IPS-NIHi11 (cell line): ENCODE measurements at regions not wholly inside any gene's neighbourhood (a gene's known extent, or its start where the extent isn't known, plus 50 kb on each side); places are given as distances from the start of the nearest gene placed in this dataset.

Source experiments
- DNase-seq: peaks from one replicate; pipeline ENCODE4 v3.0.0; 2012; ENCODE audit warnings: mixed read lengths, low spot score

DNA sequence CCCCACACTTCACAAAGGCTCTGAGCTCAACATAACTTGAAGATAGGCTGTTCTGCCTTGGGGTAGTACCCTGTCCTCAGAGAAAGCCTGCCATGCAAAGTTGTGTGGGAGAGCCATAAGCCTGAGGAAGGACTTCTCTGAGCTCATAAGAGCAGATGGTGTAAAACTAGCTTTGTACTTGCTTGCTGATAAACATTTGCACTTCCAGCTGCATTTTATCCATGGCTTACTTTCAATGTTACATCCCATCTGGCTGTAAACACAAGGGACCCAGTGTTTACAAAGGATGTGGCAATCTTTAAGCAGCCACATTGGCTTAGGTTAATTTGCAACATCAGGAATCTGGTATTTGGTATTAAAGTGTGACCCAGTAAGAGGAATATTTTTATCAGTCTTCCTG lies 258.1 kb downstream of the IPO8 start:
- DNase-seq = no peak

- DNase-seq = no peak
Measured at GRCh38 chr12:30437044-30437443, 258.6 kb downstream of the IPO8 start.

DNA sequence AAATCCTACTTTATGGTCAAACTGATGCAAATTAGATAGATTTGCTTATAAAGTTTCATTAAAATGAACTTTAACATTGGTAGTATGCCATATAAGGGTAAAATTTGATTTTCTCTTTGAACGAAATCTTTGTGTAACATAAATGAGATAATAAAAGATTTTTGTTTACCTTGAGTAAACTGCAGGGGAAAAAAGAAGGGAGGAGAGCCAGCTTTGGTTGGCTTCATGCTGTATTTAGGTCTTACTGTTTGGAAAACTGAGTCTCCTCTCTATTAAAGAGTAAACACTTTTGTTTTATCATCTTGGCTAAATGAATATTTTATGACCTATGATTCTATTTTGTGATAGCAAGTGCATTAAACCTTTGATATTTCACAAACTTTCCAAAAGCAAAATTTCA lies 267.6 kb downstream of the IPO8 start:
- no peak for DNase-seq

- DNase-seq = no peak
Measured at GRCh38 chr12:30427555-30427954, 268.1 kb downstream of the IPO8 start.

- no peak for DNase-seq
Measured at GRCh38 chr12:30425445-30425844, 270.2 kb downstream of the IPO8 start.

GRCh38 chr12:30423330-30423729 lies 272.3 kb downstream of the IPO8 start:
- no peak for DNase-seq

GRCh38 chr12:30422844-30423243 lies 272.8 kb downstream of the IPO8 start:
- no peak for DNase-seq

DNA sequence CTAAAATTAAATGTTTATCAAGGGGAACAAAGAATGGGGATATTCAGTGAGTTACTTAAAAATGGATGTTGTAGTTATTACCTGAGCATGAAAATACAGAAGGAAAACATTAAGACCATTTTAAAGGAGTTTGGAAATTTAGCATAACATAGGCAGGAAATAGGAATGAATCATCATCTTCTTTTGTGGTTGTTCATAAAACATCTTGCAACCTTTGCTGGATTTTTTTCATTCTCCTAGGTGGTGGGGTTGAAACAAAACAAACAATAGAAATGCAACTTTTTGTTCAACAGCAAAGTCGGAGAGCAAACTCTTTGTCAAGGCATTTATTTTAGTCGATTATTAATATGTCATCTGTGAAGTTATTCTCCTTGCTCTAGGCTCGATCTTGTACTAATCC lies 275.1 kb downstream of the IPO8 start:
- DNase-seq = no peak

GRCh38 chr12:30417697-30418231 lies 277.9 kb downstream of the IPO8 start:
- DNase-seq = no peak

GRCh38 chr12:30416631-30417030 lies 279.0 kb downstream of the IPO8 start:
- DNase-seq = no peak

- DNase-seq = no peak
Measured at GRCh38 chr12:30415777-30416176, 279.9 kb downstream of the IPO8 start.

DNA sequence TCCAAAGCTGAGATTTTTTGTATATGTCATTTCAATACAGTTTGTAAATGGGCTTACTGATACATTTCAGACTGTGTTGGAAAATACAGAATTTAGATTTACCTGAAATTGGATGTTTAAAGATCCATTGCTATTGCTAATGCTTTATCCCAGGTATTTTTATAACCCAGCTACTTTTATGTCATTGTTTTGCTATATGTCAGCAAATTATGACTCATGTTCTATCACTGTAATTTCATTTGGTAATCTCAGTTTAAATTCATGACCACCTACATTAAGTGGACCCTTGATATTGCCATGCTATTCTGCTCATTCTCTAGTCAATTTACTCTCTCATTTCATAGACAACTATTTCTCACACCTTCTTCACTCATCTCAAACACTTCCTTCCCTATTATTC lies 281.2 kb downstream of the IPO8 start:
- DNase-seq = no peak

DNA sequence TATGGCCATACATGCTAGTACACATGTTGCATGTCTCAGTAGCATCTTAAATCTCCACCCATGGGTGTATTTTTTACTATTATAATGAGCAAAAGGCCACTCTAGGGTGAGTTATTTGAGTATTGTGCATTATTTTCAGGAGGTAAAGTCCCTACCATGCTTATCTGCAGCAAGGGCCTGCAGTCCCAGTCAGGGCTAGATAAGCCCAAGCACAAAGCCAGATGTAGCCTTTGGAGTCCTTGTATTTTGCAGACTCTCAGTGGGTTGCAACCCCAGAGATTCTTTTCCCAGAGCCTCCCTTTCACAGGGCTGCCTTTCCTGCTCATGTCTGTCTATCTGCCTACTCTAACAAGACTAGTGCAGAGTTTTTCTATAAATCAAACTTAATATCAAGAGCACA lies 295.3 kb downstream of the IPO8 start:
- no peak for DNase-seq

- no peak for DNase-seq
Measured at GRCh38 chr12:30399859-30400258, 295.8 kb downstream of the IPO8 start.

DNA sequence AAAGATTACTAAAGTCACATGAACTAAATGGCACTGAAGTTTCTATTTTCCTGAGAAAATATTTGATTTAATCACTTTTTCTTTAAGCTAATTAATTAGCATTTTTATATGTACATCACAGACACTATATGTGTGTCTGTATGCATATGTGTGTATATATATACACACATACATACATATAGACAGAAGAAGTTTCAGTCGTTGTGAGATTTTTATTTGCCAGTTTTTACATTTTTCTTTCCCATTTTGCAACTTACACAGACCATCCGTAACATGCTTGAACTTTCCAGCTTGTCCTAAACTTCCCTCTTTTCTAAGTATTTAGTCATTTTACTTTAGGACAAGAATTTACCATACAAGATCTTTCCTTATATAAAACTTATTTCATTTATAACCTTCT lies 299.1 kb downstream of the IPO8 start:
- no peak for DNase-seq

DNA sequence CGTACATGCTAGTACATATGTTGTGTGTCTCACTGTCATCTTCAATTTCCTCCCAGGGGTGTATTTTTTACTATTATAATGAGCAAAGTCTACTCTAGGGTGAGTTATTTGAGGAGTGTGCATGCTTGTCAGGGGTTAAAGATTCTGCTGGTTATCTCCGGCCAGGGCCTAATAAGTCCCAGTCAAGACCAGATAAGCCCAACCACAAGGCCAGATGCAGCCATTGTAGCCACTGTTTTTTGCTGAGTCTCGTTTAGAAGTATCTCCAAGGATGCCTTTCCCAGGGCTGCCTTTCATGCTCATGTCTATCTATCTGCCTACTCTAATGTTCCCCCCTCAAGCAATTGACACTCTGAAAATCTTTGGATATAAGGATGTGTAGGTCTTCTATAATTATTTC lies 300.5 kb downstream of the IPO8 start:
- no peak for DNase-seq

- no peak for DNase-seq
Measured at GRCh38 chr12:30391766-30392366, 303.8 kb downstream of the IPO8 start.

DNA sequence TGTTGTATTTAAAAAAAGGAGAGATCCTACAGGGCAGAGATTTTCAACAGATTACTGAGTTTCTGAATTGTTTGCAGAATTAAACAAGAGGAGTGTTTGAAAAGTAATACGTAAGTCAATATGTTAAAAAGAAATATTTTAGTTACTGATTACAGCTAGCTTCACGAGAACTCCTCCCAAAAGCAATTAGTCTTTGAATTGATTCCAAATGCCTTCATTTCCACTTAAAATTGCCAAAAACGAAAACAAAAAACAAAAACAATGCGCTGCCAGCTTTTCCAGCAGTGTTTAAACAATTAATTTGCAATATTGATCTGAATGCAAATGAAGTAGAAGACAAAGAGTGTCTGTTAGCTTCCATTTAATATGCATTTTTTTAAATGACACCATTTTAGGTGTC lies 310.0 kb downstream of the IPO8 start:
- DNase-seq = no peak

- DNase-seq = no peak
Measured at GRCh38 chr12:30384976-30385375, 310.7 kb downstream of the IPO8 start.

DNA sequence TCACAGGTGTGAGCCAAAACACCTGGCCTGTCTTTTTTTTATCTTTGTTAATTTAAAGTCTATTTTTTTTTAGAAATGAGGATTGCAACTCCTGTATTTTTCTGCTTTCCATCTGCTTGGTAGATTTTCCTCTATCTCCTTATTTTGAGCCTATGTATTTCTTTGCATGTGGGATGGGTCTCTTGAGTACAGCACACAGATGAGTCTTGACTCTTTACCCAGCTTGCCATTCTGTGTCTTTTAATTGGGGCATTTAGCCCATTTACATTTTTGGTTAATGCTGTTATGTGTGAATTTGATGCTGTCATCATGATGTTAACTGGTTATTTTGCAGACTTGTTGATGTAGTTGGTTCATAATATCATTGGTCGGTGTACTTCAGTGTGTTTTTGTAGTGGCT lies 317.4 kb downstream of the IPO8 start:
- no peak for DNase-seq

GRCh38 chr12:30364822-30365221 lies 330.8 kb downstream of the IPO8 start:
- DNase-seq = no peak

- DNase-seq = no peak
Measured at GRCh38 chr12:30361145-30361544, 334.5 kb downstream of the IPO8 start.

DNA sequence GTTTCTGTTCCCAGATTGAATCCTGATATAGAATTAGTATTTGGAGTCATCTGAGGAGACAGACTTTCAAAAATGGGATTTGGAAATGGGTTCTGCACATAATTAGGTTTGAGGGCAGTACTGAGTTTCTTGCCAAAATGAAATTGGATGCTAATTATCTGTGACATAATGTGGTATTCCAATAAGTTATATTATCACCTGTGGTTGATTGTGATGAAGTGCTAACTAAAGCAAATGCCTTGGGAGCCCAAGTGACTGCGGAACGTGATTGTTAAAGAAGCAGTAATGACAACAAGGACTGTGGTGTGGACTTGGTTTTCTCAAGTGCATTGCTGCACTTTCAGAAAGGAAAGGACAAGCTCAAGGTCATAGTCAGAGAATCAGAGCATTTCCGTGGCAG lies 337.0 kb downstream of the IPO8 start:
- DNase-seq = no peak

DNA sequence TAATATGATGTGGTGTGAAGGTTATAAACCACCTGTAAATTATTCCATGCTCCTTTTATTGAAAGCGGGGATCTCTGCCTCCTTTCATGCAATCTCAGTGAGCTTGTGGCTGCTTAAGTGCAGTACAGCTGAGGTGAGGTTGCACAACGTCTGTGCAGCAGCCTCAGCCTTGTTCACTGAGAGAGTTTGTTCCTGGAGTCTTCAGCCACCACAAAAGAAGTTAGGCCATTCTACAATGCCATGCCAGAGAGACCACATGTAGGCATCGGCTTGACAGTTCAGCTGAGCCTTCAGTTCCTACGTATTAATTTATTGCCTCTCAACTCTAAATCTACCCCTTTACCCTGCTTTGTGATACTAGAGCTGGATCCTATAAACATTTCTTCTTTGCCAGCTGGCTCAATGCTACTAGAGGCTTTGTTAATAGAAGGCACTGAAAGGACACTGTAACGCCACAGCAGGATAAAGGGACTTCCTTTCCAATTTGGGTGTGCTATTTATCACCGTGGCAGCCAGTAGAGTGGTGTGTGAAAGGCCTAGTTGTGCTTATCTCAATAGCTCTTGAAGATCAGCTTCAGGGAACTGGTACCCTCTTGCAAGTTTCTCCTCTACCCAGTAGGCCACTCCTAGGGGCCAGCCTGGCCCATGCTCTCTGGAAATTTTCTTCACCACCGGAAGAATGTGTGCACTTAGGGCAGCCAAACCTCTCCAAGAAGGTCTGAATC lies 337.7 kb downstream of the IPO8 start:
- no peak for DNase-seq
